ENCODE measurements at regions not wholly inside any gene's neighbourhood (a gene's known extent, or its start where the extent isn't known, plus 50 kb on each side); places are given as distances from the start of the nearest gene placed in this dataset.

GRCh38 chr6:44670146-44670545 lies 282.6 kb downstream of the CDC5L start:
- TF ChIP-seq CTCF (tag by site-specific recombination; IDR thresholded peaks at IDR 0.05) (no peak), ZBTB10 (tag by site-specific recombination; IDR thresholded peaks at IDR 0.05) (no peak), SP3 (tag by site-specific recombination; IDR thresholded peaks at IDR 0.05) (no peak), ZNF133 (tag by site-specific recombination; IDR thresholded peaks at IDR 0.05) (no peak), TCF7L2 (IDR thresholded peaks at IDR 0.05; ENCODE audit: borderline replicate concordance, low read depth, low read length) (no peak), PATZ1 (tag by site-specific recombination; IDR thresholded peaks at IDR 0.05) (no peak), ZNF274 (IDR thresholded peaks at IDR 0.05; ENCODE audit: low read length) (no peak), ZNF274 (tag by site-specific recombination; IDR thresholded peaks at IDR 0.05; ENCODE audit: borderline replicate concordance) (no peak), HOXD13 (CRISPR knock-in tag; IDR thresholded peaks at IDR 0.05; ENCODE audit: borderline replicate concordance) (no peak), ZNF561 (tag by site-specific recombination; IDR thresholded peaks at IDR 0.05; ENCODE audit: borderline replicate concordance) (no peak), ZNF426 (tag by site-specific recombination; IDR thresholded peaks at IDR 0.05) (no peak)
